Urothelium cell line (cell line): ENCODE measurements at regions not wholly inside any gene's neighbourhood (a gene's known extent, or its start where the extent isn't known, plus 50 kb on each side); places are given as distances from the start of the nearest gene placed in this dataset.
A peak's percentile ranks its signal among the peaks of the same experiment; 100 is the strongest.
"Not testable (repeated sequence)": the region's sequence is repeated elsewhere in the genome, so short reads cannot be mapped to it uniquely, and the experiment has no call there.

Source experiments
- DNase-seq: peaks from one replicate; pipeline ENCODE4 v3.0.0; 2011; ENCODE audit warnings: low spot score, mixed read lengths
- FAIRE-seq: peaks from 2 replicates; lab custom pipeline; 2011; peaks lifted over from hg19 to GRCh38; lab: Jason Lieb, UNC

DNA sequence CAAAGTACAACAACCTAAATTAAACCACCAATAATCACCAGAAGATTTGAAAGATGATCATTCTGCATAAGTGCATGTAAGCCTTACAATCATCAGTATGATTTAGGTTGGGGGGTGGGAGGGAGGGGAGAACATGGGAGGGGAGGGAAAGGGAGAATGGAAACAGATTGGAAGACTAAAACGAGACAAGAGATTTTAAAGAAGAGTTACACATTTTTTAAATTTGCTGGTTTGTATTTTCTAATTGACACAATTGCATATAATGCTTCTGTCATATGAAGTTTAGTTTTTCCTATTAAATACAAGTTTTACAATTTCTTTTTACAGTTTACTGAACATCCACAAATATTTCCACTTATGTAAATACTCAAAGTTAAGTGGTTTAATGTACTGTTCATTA, 2118.9 kb downstream of the PCDH9 start:
- no peak for FAIRE-seq
- DNase-seq = no peak

GRCh38 chr13:65104436-65104835, 2125.7 kb downstream of the PCDH9 start:
- DNase-seq = not testable (repeated sequence)

DNA sequence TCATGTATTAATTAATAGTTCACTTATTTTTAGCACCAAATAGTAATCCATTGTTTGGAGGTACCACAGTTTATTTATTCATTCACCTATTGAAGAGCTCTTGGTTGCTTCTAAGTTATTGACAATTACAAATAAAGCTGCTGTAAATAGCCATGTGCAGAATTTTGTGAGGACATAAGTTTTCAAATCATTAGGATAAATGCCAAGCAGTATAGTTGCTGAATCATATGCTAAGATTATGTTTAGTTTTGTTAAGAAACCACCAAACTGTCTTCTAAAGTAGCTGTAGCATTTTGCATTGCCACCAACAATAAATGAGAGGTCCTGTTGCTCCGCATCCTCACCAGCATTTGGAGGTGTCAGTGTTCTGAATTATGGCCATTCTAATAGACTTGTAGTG, 2126.8 kb downstream of the PCDH9 start:
- FAIRE-seq (no peak), DNase-seq (no peak)

More at GRCh38 chr13:65104436-65104835, 2125.7 kb downstream of the PCDH9 start:
- FAIRE-seq = not testable (repeated sequence)

DNA sequence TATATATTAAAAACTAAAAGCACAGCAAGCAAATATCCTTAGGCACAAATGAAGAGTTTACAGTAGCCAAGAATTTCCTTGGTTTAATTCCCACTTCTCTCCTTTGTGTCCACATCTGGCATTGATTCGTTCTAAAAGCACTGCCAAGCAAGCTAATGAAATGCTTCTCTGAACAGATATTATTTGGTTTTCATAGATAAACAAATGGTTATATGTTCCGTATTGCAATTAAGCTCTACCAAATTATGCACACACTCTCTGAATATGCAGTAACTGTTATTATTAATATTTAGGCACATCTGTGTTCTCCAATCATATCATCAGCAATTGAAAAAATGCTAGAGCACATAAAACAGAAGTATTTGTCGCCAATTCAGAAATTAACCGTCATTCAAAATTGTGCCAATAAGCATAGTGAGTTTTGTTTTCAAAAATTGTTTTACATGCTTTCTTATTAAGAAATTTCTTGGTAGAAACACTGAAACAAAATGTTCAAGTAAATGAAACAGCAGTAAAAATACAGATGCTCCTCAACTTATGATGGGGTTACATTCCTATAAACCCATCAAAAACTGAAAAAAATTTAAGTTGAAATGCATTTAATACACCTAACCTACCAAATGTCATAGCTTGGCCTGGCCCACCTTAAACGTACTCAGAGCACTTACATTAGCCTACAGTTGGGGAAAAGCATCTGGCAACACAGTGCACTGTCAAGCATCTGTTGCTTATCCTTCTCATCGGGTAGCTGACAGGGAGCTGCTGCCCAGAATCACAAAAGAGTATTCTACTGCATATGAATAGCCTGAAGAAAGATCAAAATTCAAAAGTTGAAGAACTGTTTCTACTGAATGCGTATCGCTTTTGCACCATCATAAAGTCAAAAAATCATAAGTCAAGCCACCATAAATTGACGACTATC, 2134.7 kb downstream of the PCDH9 start:
- DNase-seq (no peak), FAIRE-seq (no peak)

DNA sequence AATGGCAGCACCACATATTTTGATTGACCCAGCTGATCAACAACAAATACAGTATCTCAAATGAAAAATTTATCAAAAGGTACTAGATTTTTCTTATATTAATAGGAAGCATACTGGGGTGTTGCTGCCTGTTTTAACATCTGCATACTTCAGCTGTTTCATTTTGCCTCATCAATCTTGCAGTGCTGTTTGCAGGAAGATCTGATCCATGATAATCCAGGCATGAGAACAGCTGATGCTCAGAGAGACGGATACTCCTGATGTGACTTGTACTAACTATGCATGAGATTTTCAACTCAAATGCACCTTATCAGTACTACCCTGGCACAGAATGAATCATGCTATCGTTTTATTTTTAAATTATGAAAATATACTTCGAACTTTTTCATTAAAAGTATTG, 2136.8 kb downstream of the PCDH9 start:
- FAIRE-seq = no peak
- no peak for DNase-seq

DNA sequence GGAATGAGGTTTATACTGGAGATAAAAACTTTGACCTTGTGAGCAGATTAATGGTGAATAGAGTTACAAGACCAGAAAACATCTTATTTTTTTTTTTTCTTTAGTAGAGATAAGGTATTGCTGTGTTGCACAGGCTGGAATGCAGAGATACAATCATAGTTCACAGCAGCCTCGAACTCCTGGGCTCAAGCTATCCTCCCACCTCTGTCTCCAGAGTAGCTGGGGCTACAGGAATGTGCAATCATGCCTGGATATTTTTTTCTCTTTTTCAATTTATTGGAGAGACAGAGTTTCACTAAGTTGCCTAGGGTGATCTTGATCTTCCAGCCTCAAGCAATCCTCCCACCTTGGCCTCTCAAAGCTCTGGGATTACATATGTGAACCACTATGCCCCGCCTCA, 2139.1 kb downstream of the PCDH9 start:
- no peak for DNase-seq
- no peak for FAIRE-seq

DNA sequence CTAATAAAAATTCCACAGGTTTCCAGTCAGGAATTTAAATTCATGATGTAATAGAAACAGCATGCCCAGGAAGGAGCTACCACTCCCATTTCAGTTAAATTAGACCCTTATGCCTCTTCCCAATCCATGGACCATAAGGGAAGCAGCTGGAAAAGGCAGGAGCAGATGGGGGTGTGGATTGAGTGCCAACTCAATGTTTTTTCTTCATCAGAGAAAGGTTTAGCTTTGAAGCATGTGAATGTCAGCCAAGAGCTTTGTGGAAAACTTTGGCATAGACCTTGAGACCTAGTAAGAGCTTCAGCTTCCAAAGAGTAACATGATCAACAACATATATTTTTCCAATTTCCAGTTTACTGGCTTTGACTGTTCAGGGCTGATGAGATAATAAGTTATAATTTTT, 2139.9 kb downstream of the PCDH9 start:
- FAIRE-seq = no peak

GRCh38 chr13:65088906-65089305, 2141.2 kb downstream of the PCDH9 start:
- no peak for DNase-seq
- no peak for FAIRE-seq

More for the DNA sequence above, 2139.9 kb downstream of the PCDH9 start:
- DNase-seq = no peak

GRCh38 chr13:65085977-65086376, 2144.2 kb downstream of the PCDH9 start:
- FAIRE-seq (no peak), DNase-seq (no peak)

- FAIRE-seq = no peak
- no peak for DNase-seq
Observed at GRCh38 chr13:65074248-65074647, 2155.9 kb downstream of the PCDH9 start.

GRCh38 chr13:65064967-65065366, 2165.2 kb downstream of the PCDH9 start:
- FAIRE-seq = no peak

DNA sequence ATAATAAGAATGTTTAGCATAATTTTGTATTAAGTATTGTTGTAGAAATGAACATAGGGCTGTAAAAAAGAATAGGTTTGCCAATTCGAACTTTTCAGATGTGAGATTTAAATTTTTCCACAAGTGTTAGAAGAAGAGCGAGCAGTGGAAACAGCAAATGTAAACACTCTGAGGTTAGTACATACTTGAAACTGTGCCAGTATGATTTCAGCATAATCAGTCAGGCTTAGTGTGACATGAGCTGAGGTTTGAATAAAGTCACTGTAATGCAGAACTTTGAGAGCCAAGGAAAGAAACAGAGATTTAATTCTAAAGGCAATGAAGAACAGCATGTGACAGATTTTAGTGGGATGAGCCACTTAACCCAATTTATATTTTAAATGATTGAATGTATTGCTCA, 2166.4 kb downstream of the PCDH9 start:
- no peak for FAIRE-seq
- DNase-seq = peak; percentile 1

More at GRCh38 chr13:65064967-65065366, 2165.2 kb downstream of the PCDH9 start:
- DNase-seq = no peak

DNA sequence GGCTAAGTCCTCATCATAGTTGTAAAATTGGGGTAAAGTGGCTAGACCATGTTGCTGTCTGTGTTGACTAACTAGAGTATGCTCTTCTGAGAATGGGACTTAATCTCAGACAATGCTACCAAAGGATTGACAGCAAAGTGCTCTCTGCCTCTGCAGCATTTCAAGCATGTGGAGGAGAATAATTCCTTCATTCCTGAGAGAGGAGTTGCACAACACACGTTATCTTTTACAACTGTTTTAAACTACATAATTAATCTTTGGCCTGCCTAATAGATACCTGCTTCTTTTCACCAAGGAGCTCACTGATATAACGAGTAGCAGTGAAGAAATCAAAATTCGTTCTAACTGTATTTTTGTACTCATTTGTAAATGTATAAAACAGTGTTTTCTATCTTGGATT, 2172.2 kb downstream of the PCDH9 start:
- no peak for DNase-seq
- FAIRE-seq = no peak

DNA sequence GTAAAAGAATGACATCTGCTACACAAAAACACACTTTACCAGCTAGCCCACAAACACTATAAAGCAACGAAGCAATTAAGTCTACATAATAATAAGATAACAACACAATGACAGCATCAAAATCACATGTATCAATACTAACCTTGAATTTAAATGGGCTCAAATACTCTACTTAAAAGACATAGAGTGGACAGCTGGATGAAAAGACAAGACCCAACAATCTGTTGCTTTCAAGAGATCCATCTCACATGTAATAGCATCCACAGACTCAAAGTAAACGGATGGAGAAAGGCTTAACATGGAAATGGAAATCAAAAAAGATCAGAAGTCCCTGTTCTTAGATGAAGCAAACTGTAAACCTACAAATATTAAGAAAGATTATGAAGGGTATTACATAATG, 2175.9 kb downstream of the PCDH9 start:
- DNase-seq = no peak
- no peak for FAIRE-seq

DNA sequence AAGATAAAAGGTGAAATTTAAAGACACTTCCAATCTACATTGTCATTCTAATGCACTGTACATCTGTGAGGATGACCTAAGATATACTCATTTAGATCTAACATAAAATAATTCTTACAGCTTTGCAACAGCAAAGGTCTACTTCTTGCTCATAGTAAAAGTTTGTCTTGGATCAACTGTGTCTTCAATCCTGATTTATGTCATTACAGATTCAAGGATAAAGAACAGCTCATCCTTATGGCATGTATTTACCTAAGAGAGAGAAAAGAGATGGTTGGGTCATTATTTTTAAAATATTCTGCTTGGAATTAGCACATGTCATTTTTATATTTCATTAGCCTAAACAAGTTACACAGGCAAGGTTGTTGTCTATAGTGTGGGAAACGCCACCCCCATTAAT, 2193.1 kb downstream of the PCDH9 start:
- DNase-seq (no peak), FAIRE-seq (no peak)

- FAIRE-seq (no peak), DNase-seq (no peak)
Observed at GRCh38 chr13:65035302-65035701, 2194.8 kb downstream of the PCDH9 start.

GRCh38 chr13:65034266-65034665, 2195.9 kb downstream of the PCDH9 start:
- FAIRE-seq = no peak
- no peak for DNase-seq

DNA sequence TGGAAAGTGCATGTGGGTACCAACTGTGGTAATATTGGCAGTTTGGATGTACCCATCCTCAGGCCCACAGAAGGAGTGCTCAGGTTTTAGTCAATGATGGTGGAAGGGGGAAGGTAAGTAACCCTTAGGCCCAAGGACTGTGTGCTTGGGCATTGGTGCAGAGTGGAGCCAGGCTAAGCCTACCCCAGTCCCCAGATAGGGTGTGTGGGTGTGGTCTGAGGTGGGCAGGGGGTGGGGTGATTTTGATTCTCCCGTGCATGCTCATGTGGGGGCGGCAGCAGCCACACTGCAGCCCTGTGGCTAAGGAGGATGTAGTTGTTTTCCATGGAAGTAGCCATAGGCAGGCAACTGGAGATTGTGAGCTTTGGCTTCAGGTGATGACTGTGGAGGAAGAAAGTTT, 2197.3 kb downstream of the PCDH9 start:
- DNase-seq (no peak), FAIRE-seq (no peak)

- FAIRE-seq (no peak), DNase-seq (no peak)
Observed at GRCh38 chr13:65028101-65028500, 2202.0 kb downstream of the PCDH9 start.

DNA sequence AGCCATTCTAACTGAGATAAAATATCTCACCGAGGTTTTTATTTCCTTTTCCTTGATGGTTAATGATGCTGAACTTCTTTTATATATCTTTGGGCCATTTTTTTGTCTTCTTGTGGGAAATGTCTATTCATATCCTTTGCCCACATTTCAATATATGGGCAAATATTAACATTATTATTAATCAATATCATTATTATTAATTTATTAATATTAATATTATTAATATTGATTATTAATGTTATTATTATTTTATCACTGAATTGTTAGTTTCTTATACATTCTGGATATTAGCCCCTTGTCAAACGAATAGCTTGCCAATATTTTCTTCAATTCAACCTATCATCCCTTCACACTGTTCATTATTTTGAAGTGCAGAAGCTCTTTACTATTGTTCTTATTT, 2203.6 kb downstream of the PCDH9 start:
- DNase-seq (no peak), FAIRE-seq (no peak)

GRCh38 chr13:65011378-65011777, 2218.8 kb downstream of the PCDH9 start:
- DNase-seq (no peak), FAIRE-seq (no peak)

DNA sequence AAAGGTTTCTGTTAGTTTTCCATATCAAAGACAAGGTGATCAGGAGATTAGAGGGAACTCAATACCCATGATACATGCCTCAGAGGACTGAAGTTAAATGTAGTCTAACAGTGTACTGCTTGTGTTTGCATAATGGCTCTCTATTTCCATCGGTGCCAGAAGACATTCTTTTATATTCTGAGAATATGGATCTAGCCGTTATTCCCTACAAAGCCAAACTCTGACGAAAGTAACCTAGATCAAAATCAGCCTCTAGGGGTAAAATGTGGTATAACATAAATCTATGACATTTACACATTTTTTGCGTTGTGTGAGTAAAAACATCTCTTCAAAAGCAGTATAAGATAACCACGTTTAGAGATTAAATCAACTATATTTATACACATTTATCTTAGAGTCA, 2232.7 kb downstream of the PCDH9 start:
- no peak for DNase-seq
- no peak for FAIRE-seq
